OCI-LY3 (cell line): ENCODE measurements at regions not wholly inside any gene's neighbourhood (a gene's known extent, or its start where the extent isn't known, plus 50 kb on each side); places are given as distances from the start of the nearest gene placed in this dataset.

Source experiments
- H2AFZ ChIP-seq: fragments of 200-600, 300-600 bp; shearing (Covaris generic); 2 replicates; pipeline ENCODE4 v1.6.0; 2014; ENCODE audit warnings: antibody characterized with exemption, low read depth, low read length
- H3K27ac ChIP-seq: fragments of 200-600, 300-600 bp; sonication (generic); 2 replicates; pipeline ENCODE4 v1.5.1; 2014; ENCODE audit warnings: mild to moderate bottlenecking, low read length, moderate library complexity, mixed read lengths
- H3K27me3 ChIP-seq: fragments of 200-600, 300-600 bp; sonication (generic); 2 replicates; pipeline ENCODE4 v1.6.1; 2014; ENCODE audit warnings: low read depth, low read length, mixed read lengths
- H3K36me3 ChIP-seq: fragments of 200-600, 300-600 bp; sonication (generic); replicated peaks from 2 replicates; pipeline ENCODE3; 2014; ENCODE audit warnings: low read depth, low read length, mixed read lengths
- H3K4me1 ChIP-seq: fragments of 300-600, 200-600 bp; sonication (generic); 2 replicates; pipeline ENCODE4 v1.6.1; 2014; ENCODE audit warnings: low read length, mixed read lengths
- H3K4me2 ChIP-seq: fragments of 200-600, 300-600 bp; sonication (generic); 2 replicates; pipeline ENCODE4 v1.6.1; 2014; ENCODE audit warnings: low read length, mixed read lengths
- H3K4me3 ChIP-seq: fragments of 300-600, 200-600 bp; sonication (generic); 2 replicates; pipeline ENCODE4 v1.5.1; 2014; ENCODE audit warnings: antibody characterized with exemption, mild to moderate bottlenecking, low read length, moderate library complexity
- H3K79me2 ChIP-seq: fragments of 300-600, 200-600 bp; shearing (Covaris generic); 2 replicates; pipeline ENCODE4 v1.6.1; 2014; ENCODE audit warnings: mild to moderate bottlenecking, low read length, mixed read lengths
- H3K9ac ChIP-seq: fragments of 300-600, 200-600 bp; shearing (Covaris generic); 2 replicates; pipeline ENCODE4 v1.6.0; 2014; ENCODE audit warnings: mild to moderate bottlenecking, low read length, moderate library complexity
- H3K9me3 ChIP-seq: fragments of 200-600, 300-600 bp; shearing (Covaris generic); 2 replicates; pipeline ENCODE4 v1.6.1; 2014; ENCODE audit warnings: low read length, mixed read lengths; ENCODE audit not compliant: insufficient read depth
- H4K20me1 ChIP-seq: fragments of 200-600, 300-600 bp; sonication (generic); 2 replicates; pipeline ENCODE4 v1.6.1; 2016; ENCODE audit warnings: low read length, mixed read lengths; ENCODE audit not compliant: insufficient read depth
- EZH2phosphoT487 ChIP-seq: fragments of 200-600 bp; shearing (Covaris generic); IDR thresholded peaks from 2 replicates; pipeline ENCODE4 v1.6.1; 2018; ENCODE audit warnings: antibody characterized with exemption, mixed run types, low read depth
- TF ChIP-seq, protein P1 (sequence below): fragments of 200-600, 300-600 bp; sonication (generic); IDR thresholded peaks from 2 replicates; pipeline ENCODE4 v1.5.1; 2014; ENCODE audit warnings: antibody characterized with exemption, low read length, low read depth

- H4K20me1 ChIP-seq: no peaks in the 10 kb centered on the region
- no peaks in the 10 kb centered on the region for H3K4me1 ChIP-seq
- no peaks in the 10 kb centered on the region for H3K27me3 ChIP-seq
- no peaks in the 10 kb centered on the region for H3K36me3 ChIP-seq
- TF ChIP-seq, protein P1, sequence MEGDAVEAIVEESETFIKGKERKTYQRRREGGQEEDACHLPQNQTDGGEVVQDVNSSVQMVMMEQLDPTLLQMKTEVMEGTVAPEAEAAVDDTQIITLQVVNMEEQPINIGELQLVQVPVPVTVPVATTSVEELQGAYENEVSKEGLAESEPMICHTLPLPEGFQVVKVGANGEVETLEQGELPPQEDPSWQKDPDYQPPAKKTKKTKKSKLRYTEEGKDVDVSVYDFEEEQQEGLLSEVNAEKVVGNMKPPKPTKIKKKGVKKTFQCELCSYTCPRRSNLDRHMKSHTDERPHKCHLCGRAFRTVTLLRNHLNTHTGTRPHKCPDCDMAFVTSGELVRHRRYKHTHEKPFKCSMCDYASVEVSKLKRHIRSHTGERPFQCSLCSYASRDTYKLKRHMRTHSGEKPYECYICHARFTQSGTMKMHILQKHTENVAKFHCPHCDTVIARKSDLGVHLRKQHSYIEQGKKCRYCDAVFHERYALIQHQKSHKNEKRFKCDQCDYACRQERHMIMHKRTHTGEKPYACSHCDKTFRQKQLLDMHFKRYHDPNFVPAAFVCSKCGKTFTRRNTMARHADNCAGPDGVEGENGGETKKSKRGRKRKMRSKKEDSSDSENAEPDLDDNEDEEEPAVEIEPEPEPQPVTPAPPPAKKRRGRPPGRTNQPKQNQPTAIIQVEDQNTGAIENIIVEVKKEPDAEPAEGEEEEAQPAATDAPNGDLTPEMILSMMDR: no peak
- TF ChIP-seq EZH2phosphoT487: no peak
- no peak overlapping the region for H3K9ac ChIP-seq
- H3K9me3 ChIP-seq: peaks cover 21% of the 10 kb centered on the region; the same call in 1 of the 2 replicates
- no peak overlapping the region for H3K27ac ChIP-seq
- no peak overlapping the region for H2AFZ ChIP-seq
- H3K4me2 ChIP-seq: no peak overlapping the region
- H3K4me3 ChIP-seq: no peak overlapping the region
- H3K79me2 ChIP-seq: no peaks in the 10 kb centered on the region
Observed at GRCh38 chr12:16927259-16927658, 321.3 kb upstream of the LMO3 start.

- H3K27ac ChIP-seq: no peak overlapping the region
- H3K79me2 ChIP-seq: no peaks in the 10 kb centered on the region
- no peak overlapping the region for H2AFZ ChIP-seq
- H3K36me3 ChIP-seq: no peaks in the 10 kb centered on the region
- no peak overlapping the region for H3K4me2 ChIP-seq
- H3K4me3 ChIP-seq: no peak overlapping the region
- H3K4me1 ChIP-seq: no peaks in the 10 kb centered on the region
- no peaks in the 10 kb centered on the region for H3K27me3 ChIP-seq
- H4K20me1 ChIP-seq: no peaks in the 10 kb centered on the region
- TF ChIP-seq, protein P1: no peak
- TF ChIP-seq EZH2phosphoT487: no peak
- H3K9ac ChIP-seq: no peak overlapping the region
- 0 out of 2 replicates have a peak, but pooled peaks cover 6% of the 10 kb centered on the region for H3K9me3 ChIP-seq
Observed at GRCh38 chr12:16920451-16920850, 314.5 kb upstream of the LMO3 start.

DNA sequence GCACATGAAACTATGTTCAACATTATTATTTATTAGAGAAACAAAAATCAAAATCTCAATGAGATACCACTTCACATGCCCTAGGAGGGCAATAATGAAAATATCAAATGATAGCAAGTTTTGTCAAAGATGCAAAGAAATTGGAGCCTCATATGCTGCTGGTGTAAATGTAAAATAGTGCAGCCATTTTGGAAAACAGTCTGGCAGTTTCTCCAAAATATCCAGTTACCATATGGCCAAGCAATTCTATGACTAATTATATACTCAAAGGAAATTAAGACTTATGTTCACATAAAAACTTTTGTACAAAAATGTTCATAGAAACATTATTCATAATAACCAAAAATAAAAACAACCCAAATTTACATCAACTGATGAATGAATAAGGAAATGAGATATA lies 313.6 kb upstream of the LMO3 start:
- no peak overlapping the region for H3K4me3 ChIP-seq
- H3K4me2 ChIP-seq: no peak overlapping the region
- H4K20me1 ChIP-seq: no peaks in the 10 kb centered on the region
- no peaks in the 10 kb centered on the region for H3K36me3 ChIP-seq
- TF ChIP-seq, protein P1: no peak
- TF ChIP-seq EZH2phosphoT487: no peak
- no peaks in the 10 kb centered on the region for H3K79me2 ChIP-seq
- H3K27ac ChIP-seq: no peak overlapping the region
- H3K9ac ChIP-seq: no peak overlapping the region
- H3K4me1 ChIP-seq: no peaks in the 10 kb centered on the region
- H3K27me3 ChIP-seq: no peaks in the 10 kb centered on the region
- 0 out of 2 replicates have a peak, but pooled peaks cover 6% of the 10 kb centered on the region for H3K9me3 ChIP-seq
- no peak overlapping the region for H2AFZ ChIP-seq

DNA sequence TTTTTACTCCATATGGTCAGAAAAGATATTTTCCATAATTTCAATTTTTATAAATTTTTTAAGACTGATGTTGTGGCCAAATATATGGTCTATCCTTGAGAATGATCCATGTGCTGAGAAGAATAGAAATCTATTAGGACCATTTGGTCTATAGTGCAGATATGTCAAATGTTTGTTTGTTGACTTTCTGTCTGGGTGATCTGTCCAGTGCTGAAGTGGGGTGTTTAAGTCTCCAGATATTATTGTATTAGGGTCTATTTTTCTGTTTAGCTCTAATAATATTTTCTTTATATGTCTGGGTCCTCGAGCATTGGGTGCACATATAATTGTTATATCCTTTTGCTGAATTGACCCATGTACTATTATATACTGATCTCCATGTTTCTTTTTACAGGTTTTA lies 308.9 kb upstream of the LMO3 start:
- no peak overlapping the region for H3K27ac ChIP-seq
- H3K79me2 ChIP-seq: no peaks in the 10 kb centered on the region
- H3K9ac ChIP-seq: no peak overlapping the region
- no peaks in the 10 kb centered on the region for H3K27me3 ChIP-seq
- H3K4me1 ChIP-seq: no peaks in the 10 kb centered on the region
- H3K9me3 ChIP-seq: no peaks in the 10 kb centered on the region
- H3K4me2 ChIP-seq: no peak overlapping the region
- no peak for TF ChIP-seq EZH2phosphoT487
- TF ChIP-seq, protein P1: no peak
- no peaks in the 10 kb centered on the region for H3K36me3 ChIP-seq
- no peak overlapping the region for H2AFZ ChIP-seq
- no peak overlapping the region for H3K4me3 ChIP-seq
- H4K20me1 ChIP-seq: no peaks in the 10 kb centered on the region
